OCI-LY7 (cell line): ENCODE measurements at regions not wholly inside any gene's neighbourhood (a gene's known extent, or its start where the extent isn't known, plus 50 kb on each side); places are given as distances from the start of the nearest gene placed in this dataset.

ENCODE experiments used
- BruUV-seq: library from RNA; stranded (reverse); fragments of 400-500 nt; replicated peaks from 2 replicates; lab custom pipeline; 2021; lab: Mats Ljungman, UMichigan
- CTCF ChIA-PET: fragments of 300-600 bp; sonication (Branson Sonifier 250); formaldehyde crosslinking; loops from one replicate; lab custom pipeline; 2022; ENCODE audit warnings: antibody characterized with exemption; ENCODE audit not compliant: unreplicated experiment; lab: Charles Lee
- POLR2A ChIA-PET: fragments of 300-600 bp; sonication (Branson Sonifier 250); formaldehyde crosslinking; loops from one replicate; lab custom pipeline; 2022; ENCODE audit warnings: antibody characterized with exemption; lab: Charles Lee
- DNase-seq: peaks from one replicate; pipeline ENCODE4 v3.0.0-alpha.2; 2015; ENCODE audit warnings: low spot score
- H2AFZ ChIP-seq: fragments of 200-600 bp; sonication (generic), shearing (Covaris generic); 2 replicates; pipeline ENCODE4 v1.6.1; 2014; ENCODE audit warnings: mild to moderate bottlenecking, antibody characterized with exemption, low read length, moderate library complexity
- H3K27ac ChIP-seq: fragments of 200-600 bp; sonication (generic); 2 replicates; pipeline ENCODE4 v1.5.1; 2014; ENCODE audit warnings: mixed run types, low read depth, mild to moderate bottlenecking, moderate library complexity, low read length, inconsistent platforms; ENCODE audit not compliant: poor library complexity, severe bottlenecking
- H3K36me3 ChIP-seq: fragments of 200-600 bp; sonication (generic); 2 replicates; pipeline ENCODE4 v1.6.1; 2014; ENCODE audit warnings: mild to moderate bottlenecking, antibody characterized with exemption, low read length, moderate library complexity, mixed read lengths; ENCODE audit not compliant: insufficient read depth
- H3K4me1 ChIP-seq: fragments of 200-600 bp; sonication (generic); 2 replicates; pipeline ENCODE4 v1.5.1; 2014; ENCODE audit warnings: mild to moderate bottlenecking, low read length; ENCODE audit not compliant: insufficient read depth, poor library complexity, severe bottlenecking
- H3K4me2 ChIP-seq: fragments of 200-600 bp; sonication (generic); 2 replicates; pipeline ENCODE4 v1.6.1; 2014; ENCODE audit warnings: mild to moderate bottlenecking, low read length
- H3K4me3 ChIP-seq: fragments of 200-600 bp; sonication (generic); 2 replicates; pipeline ENCODE4 v1.5.1; 2014; ENCODE audit warnings: mild to moderate bottlenecking, low read depth, low read length; ENCODE audit not compliant: poor library complexity, severe bottlenecking
- H3K79me2 ChIP-seq: fragments of 200-600 bp; sonication (generic); 2 replicates; pipeline ENCODE4 v1.6.1; 2016; ENCODE audit warnings: low read depth, mild to moderate bottlenecking, low read length, moderate library complexity, mixed read lengths; ENCODE audit not compliant: insufficient read depth
- H3K9me2 ChIP-seq: fragments of 200-600 bp; sonication (generic); 2 replicates; pipeline ENCODE4 v1.6.1; 2016; ENCODE audit warnings: mild to moderate bottlenecking, low read length, mixed read lengths; ENCODE audit not compliant: insufficient read depth
- H3K9me3 ChIP-seq: fragments of 200-600 bp; sonication (generic); 2 replicates; pipeline ENCODE4 v1.6.1; 2014; ENCODE audit warnings: mild to moderate bottlenecking, mixed run types, low read length, mixed read lengths
- H4K20me1 ChIP-seq: fragments of 200-600 bp; sonication (generic); 2 replicates; pipeline ENCODE4 v1.6.1; 2014; ENCODE audit warnings: mild to moderate bottlenecking, antibody characterized with exemption, low read length, moderate library complexity, mixed read lengths; ENCODE audit not compliant: insufficient read depth
- EZH2phosphoT487 ChIP-seq: fragments of 200-600 bp; sonication (generic); IDR thresholded peaks from 2 replicates; pipeline ENCODE4 v1.6.1; 2018; ENCODE audit warnings: low read depth, borderline replicate concordance, mild to moderate bottlenecking, mixed run types, antibody characterized with exemption, low read length, moderate library complexity, mixed read lengths
- intact Hi-C: fragments of 100-400 bp; cut with micrococcal nuclease; formaldehyde crosslinking; loops from one replicate; pipeline ENCODE4 v1.10.0; 2022; ENCODE audit not compliant: unreplicated experiment
- TF ChIP-seq, protein P1 (sequence below): fragments of 200-600 bp; sonication (generic); conservative IDR thresholded peaks from 2 replicates; pipeline ENCODE4 v1.5.1; 2014; ENCODE audit warnings: mild to moderate bottlenecking, antibody characterized with exemption, low read length, moderate library complexity, mixed read lengths

DNA sequence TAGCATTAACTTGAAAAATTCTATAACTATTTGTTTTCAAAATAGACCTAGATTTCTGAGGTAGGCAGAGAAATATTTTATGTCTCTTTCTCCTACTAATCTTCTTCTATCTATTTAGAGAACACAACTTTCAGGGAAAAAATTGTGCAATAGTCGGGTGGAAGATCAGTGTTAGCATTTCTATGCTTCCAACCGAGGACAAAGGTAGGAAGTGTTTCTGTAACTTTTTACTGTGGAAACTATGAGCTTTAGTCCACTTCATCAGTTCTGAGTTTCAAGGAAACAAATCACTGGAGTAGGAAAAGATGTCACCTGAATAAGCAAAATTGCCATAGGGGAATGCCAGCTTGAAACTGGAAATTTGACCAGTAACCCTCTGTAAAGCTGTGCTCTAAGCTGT, 207.7 kb upstream of the CTAGE1 start:
- Histone ChIP-seq H2AFZ (no peak overlapping the region), H3K79me2 (no peaks in the 10 kb centered on the region), H3K4me1 (no peaks in the 10 kb centered on the region), H3K9me3 (no peaks in the 10 kb centered on the region), H4K20me1 (no peaks in the 10 kb centered on the region), H3K4me2 (no peak overlapping the region), H3K36me3 (no peaks in the 10 kb centered on the region), H3K4me3 (no peak overlapping the region), H3K9me2 (no peaks in the 10 kb centered on the region), H3K27ac (no peak overlapping the region)
- no peak for DNase-seq
- TF ChIP-seq, protein P1, sequence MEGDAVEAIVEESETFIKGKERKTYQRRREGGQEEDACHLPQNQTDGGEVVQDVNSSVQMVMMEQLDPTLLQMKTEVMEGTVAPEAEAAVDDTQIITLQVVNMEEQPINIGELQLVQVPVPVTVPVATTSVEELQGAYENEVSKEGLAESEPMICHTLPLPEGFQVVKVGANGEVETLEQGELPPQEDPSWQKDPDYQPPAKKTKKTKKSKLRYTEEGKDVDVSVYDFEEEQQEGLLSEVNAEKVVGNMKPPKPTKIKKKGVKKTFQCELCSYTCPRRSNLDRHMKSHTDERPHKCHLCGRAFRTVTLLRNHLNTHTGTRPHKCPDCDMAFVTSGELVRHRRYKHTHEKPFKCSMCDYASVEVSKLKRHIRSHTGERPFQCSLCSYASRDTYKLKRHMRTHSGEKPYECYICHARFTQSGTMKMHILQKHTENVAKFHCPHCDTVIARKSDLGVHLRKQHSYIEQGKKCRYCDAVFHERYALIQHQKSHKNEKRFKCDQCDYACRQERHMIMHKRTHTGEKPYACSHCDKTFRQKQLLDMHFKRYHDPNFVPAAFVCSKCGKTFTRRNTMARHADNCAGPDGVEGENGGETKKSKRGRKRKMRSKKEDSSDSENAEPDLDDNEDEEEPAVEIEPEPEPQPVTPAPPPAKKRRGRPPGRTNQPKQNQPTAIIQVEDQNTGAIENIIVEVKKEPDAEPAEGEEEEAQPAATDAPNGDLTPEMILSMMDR: no peak
- TF ChIP-seq EZH2phosphoT487: no peak
- CTCF ChIA-PET: no interaction called here
- POLR2A ChIA-PET: no interaction called here
- BruUV-seq: no TSS peak
- intact Hi-C loops: no loop called here

DNA sequence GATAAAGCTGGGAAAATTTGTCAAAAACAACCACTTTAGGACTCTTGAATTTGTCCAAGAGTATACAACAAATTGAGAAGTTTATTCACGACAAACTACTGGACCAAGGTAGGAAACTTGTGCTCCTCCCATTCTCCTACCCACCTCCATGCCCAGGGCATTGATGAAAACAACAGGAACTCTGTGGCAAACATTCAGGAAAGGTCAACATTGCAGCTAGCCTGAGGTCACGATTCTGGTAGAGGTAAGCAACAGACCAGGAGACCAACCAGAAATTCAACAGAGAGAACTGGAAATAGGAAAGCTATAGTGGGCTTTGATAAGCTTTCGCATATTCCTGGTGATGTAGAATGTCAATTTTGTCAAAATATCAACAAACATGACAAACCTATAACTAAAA, 209.1 kb upstream of the CTAGE1 start:
- Histone ChIP-seq H3K4me1 (no peaks in the 10 kb centered on the region), H2AFZ (no peak overlapping the region), H3K9me2 (no peaks in the 10 kb centered on the region), H3K36me3 (no peaks in the 10 kb centered on the region), H3K9me3 (no peaks in the 10 kb centered on the region), H3K4me2 (no peak overlapping the region), H3K79me2 (no peaks in the 10 kb centered on the region), H3K27ac (no peak overlapping the region), H4K20me1 (no peaks in the 10 kb centered on the region), H3K4me3 (no peak overlapping the region)
- TF ChIP-seq EZH2phosphoT487: no peak
- TF ChIP-seq, protein P1: no peak
- BruUV-seq: no TSS peak
- ChIA-PET CTCF (no interaction called here), POLR2A (interaction anchor here (0.6 kb wide), 1 partner anchor 1577 kb away, joined by 3 read pairs; no protein-coding TSS in a partner anchor)
- intact Hi-C loops: no loop called here
- no peak for DNase-seq

DNA sequence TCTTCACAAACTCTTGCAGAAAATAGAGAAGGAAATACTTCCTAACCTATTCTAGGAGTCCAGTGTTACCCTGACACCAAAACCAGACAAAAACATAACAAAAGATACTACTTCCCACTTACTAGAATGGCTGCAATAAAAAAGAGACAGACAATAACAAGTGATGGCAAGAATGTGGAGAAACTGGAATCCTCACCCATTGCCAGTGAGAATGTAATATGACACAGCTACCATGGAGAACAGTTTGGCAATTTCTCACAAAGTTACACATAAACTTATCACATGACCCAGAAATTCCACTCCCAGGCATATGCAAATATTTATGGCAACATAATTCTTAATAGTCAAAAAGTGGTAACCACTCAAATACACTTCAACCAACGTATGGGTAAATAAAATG, 209.8 kb upstream of the CTAGE1 start:
- ChIA-PET POLR2A (no interaction called here), CTCF (no interaction called here)
- Histone ChIP-seq H3K4me2 (no peak overlapping the region), H3K9me2 (no peaks in the 10 kb centered on the region), H3K79me2 (no peaks in the 10 kb centered on the region), H3K27ac (no peak overlapping the region), H2AFZ (no peak overlapping the region), H4K20me1 (no peaks in the 10 kb centered on the region), H3K4me3 (no peak overlapping the region), H3K36me3 (no peaks in the 10 kb centered on the region), H3K4me1 (no peaks in the 10 kb centered on the region), H3K9me3 (no peaks in the 10 kb centered on the region)
- TF ChIP-seq, protein P1: no peak
- TF ChIP-seq EZH2phosphoT487: no peak
- intact Hi-C loops: no loop called here
- BruUV-seq: no TSS peak
- no peak for DNase-seq
